IPS DF 6.9 (cell line): ENCODE measurements at regions not wholly inside any gene's neighbourhood (a gene's known extent, or its start where the extent isn't known, plus 50 kb on each side); places are given as distances from the start of the nearest gene placed in this dataset.

ENCODE experiments used
- DNase-seq: peaks from one replicate; pipeline ENCODE4 v3.0.0-alpha.2; 2013; ENCODE audit warnings: low read depth, low spot score
- H3K27ac ChIP-seq: one replicate; pipeline ENCODE4 v1.5.1; 2013; ENCODE audit warnings: low read length, control low read depth
- H3K27me3 ChIP-seq: 2 replicates; pipeline ENCODE4 v1.6.1; 2013; ENCODE audit warnings: mild to moderate bottlenecking, low read length; ENCODE audit not compliant: control insufficient read depth, insufficient read depth
- H3K36me3 ChIP-seq: 2 replicates; pipeline ENCODE4 v1.6.1; 2013; ENCODE audit warnings: low read length; ENCODE audit not compliant: control insufficient read depth, insufficient read depth
- H3K4me1 ChIP-seq: 2 replicates; pipeline ENCODE4 v1.6.1; 2013; ENCODE audit warnings: low read length; ENCODE audit not compliant: control insufficient read depth, insufficient read depth
- H3K4me3 ChIP-seq: 2 replicates; pipeline ENCODE4 v1.5.1; 2013; ENCODE audit warnings: mild to moderate bottlenecking, low read length
- H3K9me3 ChIP-seq: 2 replicates; pipeline ENCODE4 v1.6.1; 2013; ENCODE audit warnings: low read length, inconsistent platforms; ENCODE audit not compliant: control insufficient read depth, insufficient read depth
- WGBS: extraction: QIAGEN DNeasy Blood & Tissue Kit; methylation state at CpG from one replicate; pipeline ENCODE4 v1.1.7; 2013; ENCODE audit warnings: mixed read lengths, missing lambda C conversion rate; ENCODE audit not compliant: insufficient read length, insufficient coverage; 5-methylcytosine and 5-hydroxymethylcytosine counted together

- H3K36me3 ChIP-seq: no peaks in the 10 kb centered on the region
- no peak overlapping the region for H3K27ac ChIP-seq
- H3K9me3 ChIP-seq: 0 out of 2 replicates have a peak, but pooled peaks cover 1% of the 10 kb centered on the region
- H3K27me3 ChIP-seq: no peaks in the 10 kb centered on the region; the same call in 1 of the 2 replicates
- WGBS: no CpG with 5 or more reads among the region's 1 CpG
- DNase-seq: no peak
- H3K4me1 ChIP-seq: no peaks in the 10 kb centered on the region
- H3K4me3 ChIP-seq: no peak overlapping the region
Measured at GRCh38 chr12:30361145-30361544, 334.5 kb downstream of the IPO8 start.

- Histone ChIP-seq H3K9me3 (0 out of 2 replicates have a peak, but pooled peaks cover 1% of the 10 kb centered on the region), H3K27me3 (no peaks in the 10 kb centered on the region; the same call in 1 of the 2 replicates), H3K4me1 (no peaks in the 10 kb centered on the region), H3K36me3 (no peaks in the 10 kb centered on the region), H3K4me3 (no peak overlapping the region), H3K27ac (no peak overlapping the region)
- DNase-seq: no peak
- no CpG with 5 or more reads among the region's 3 CpGs for WGBS
Measured at GRCh38 chr12:30358671-30359070, 337.0 kb downstream of the IPO8 start.

GRCh38 chr12:30357766-30358490, 337.7 kb downstream of the IPO8 start:
- no peak for DNase-seq
- Histone ChIP-seq H3K9me3 (0 out of 2 replicates have a peak, but pooled peaks cover 1% of the 10 kb centered on the region), H3K36me3 (no peaks in the 10 kb centered on the region), H3K4me1 (no peaks in the 10 kb centered on the region), H3K4me3 (no peak overlapping the region), H3K27me3 (no peaks in the 10 kb centered on the region; the same call in 1 of the 2 replicates), H3K27ac (no peak overlapping the region)
- WGBS: no CpG with 5 or more reads among the region's 7 CpGs

GRCh38 chr12:30345744-30346471, 349.8 kb downstream of the IPO8 start:
- H3K27me3 ChIP-seq: no peaks in the 10 kb centered on the region
- no peak overlapping the region for H3K4me3 ChIP-seq
- no peaks in the 10 kb centered on the region for H3K9me3 ChIP-seq
- no peak for DNase-seq
- no peaks in the 10 kb centered on the region for H3K4me1 ChIP-seq
- WGBS: no CpG with 5 or more reads among the region's 4 CpGs
- no peaks in the 10 kb centered on the region for H3K36me3 ChIP-seq
- no peak overlapping the region for H3K27ac ChIP-seq

- H3K4me3 ChIP-seq: no peak overlapping the region
- no peaks in the 10 kb centered on the region for H3K9me3 ChIP-seq
- DNase-seq: no peak
- H3K27me3 ChIP-seq: no peaks in the 10 kb centered on the region
- H3K27ac ChIP-seq: no peak overlapping the region
- no peaks in the 10 kb centered on the region for H3K36me3 ChIP-seq
- H3K4me1 ChIP-seq: no peaks in the 10 kb centered on the region
Measured at GRCh38 chr12:30330565-30330964, 365.1 kb downstream of the IPO8 start.

GRCh38 chr12:30329281-30329680, 366.4 kb downstream of the IPO8 start:
- no CpG with 5 or more reads among the region's 2 CpGs for WGBS

GRCh38 chr12:30323008-30323407, 372.7 kb downstream of the IPO8 start:
- no peak overlapping the region for H3K4me3 ChIP-seq
- no CpG with 5 or more reads among the region's 4 CpGs for WGBS
- no peaks in the 10 kb centered on the region for H3K36me3 ChIP-seq
- DNase-seq: no peak
- no peaks in the 10 kb centered on the region for H3K4me1 ChIP-seq
- no peak overlapping the region for H3K27ac ChIP-seq
- no peaks in the 10 kb centered on the region for H3K9me3 ChIP-seq
- no peaks in the 10 kb centered on the region for H3K27me3 ChIP-seq

More at GRCh38 chr12:30329281-30329680, 366.4 kb downstream of the IPO8 start:
- H3K27ac ChIP-seq: no peak overlapping the region
- no peaks in the 10 kb centered on the region for H3K36me3 ChIP-seq
- H3K4me3 ChIP-seq: no peak overlapping the region
- no peaks in the 10 kb centered on the region for H3K27me3 ChIP-seq
- DNase-seq: no peak
- no peaks in the 10 kb centered on the region for H3K9me3 ChIP-seq
- H3K4me1 ChIP-seq: no peaks in the 10 kb centered on the region

- H3K4me1 ChIP-seq: no peaks in the 10 kb centered on the region
Measured at GRCh38 chr12:30320561-30320960, 375.1 kb downstream of the IPO8 start.

GRCh38 chr12:30314506-30315100, 381.1 kb downstream of the IPO8 start:
- Histone ChIP-seq H3K4me1 (no peaks in the 10 kb centered on the region), H3K27me3 (no peaks in the 10 kb centered on the region; the same call in 1 of the 2 replicates), H3K9me3 (no peaks in the 10 kb centered on the region), H3K27ac (no peak overlapping the region), H3K36me3 (no peaks in the 10 kb centered on the region), H3K4me3 (no peak overlapping the region)
- no peak for DNase-seq
- no CpG with 5 or more reads among the region's 5 CpGs for WGBS

More at GRCh38 chr12:30320561-30320960, 375.1 kb downstream of the IPO8 start:
- no CpG with 5 or more reads among the region's 13 CpGs for WGBS
- H3K9me3 ChIP-seq: no peaks in the 10 kb centered on the region
- no peaks in the 10 kb centered on the region; the same call in 1 of the 2 replicates for H3K27me3 ChIP-seq
- H3K27ac ChIP-seq: no peak overlapping the region
- H3K36me3 ChIP-seq: no peaks in the 10 kb centered on the region
- H3K4me3 ChIP-seq: no peak overlapping the region
- DNase-seq: no peak

- no peak for DNase-seq
- H3K27me3 ChIP-seq: no peaks in the 10 kb centered on the region
- WGBS: no CpG with 5 or more reads among the region's 4 CpGs
- no peak overlapping the region for H3K4me3 ChIP-seq
- H3K36me3 ChIP-seq: no peaks in the 10 kb centered on the region
- no peaks in the 10 kb centered on the region for H3K4me1 ChIP-seq
- no peaks in the 10 kb centered on the region for H3K9me3 ChIP-seq
- no peak overlapping the region for H3K27ac ChIP-seq
Measured at GRCh38 chr12:30308010-30308717, 387.5 kb downstream of the IPO8 start.
